Islet of Langerhans (tissue), 1 donor: ENCODE measurements at regions not wholly inside any gene's neighbourhood (a gene's known extent, or its start where the extent isn't known, plus 50 kb on each side); places are given as distances from the start of the nearest gene placed in this dataset.

Source experiments
- FAIRE-seq: peaks from one replicate; lab custom pipeline; 2011; peaks lifted over from hg19 to GRCh38; lab: Jason Lieb, UNC

GRCh38 chr3:193851428-193851847 lies 258.4 kb downstream of the OPA1 start:
- FAIRE-seq, result no peak

GRCh38 chr3:193851941-193852674 lies 259.1 kb downstream of the OPA1 start:
- no peak for FAIRE-seq

GRCh38 chr3:193852901-193853300 lies 259.9 kb downstream of the OPA1 start:
- FAIRE-seq, result no peak

- no peak for FAIRE-seq
Observed at GRCh38 chr3:193853511-193854219, 260.7 kb downstream of the OPA1 start.

- FAIRE-seq, result no peak
Observed at GRCh38 chr3:193857996-193858395, 265.0 kb downstream of the OPA1 start.

- FAIRE-seq, result no peak
Observed at GRCh38 chr3:193859195-193859594, 266.2 kb downstream of the OPA1 start.

- FAIRE-seq, result no peak
Observed at GRCh38 chr3:193861012-193861411, 268.0 kb downstream of the OPA1 start.

GRCh38 chr3:193862843-193863242 lies 269.8 kb downstream of the OPA1 start:
- FAIRE-seq, result no peak

- no peak for FAIRE-seq
Observed at GRCh38 chr3:193863657-193864357, 270.8 kb downstream of the OPA1 start.

- FAIRE-seq, result no peak
Observed at GRCh38 chr3:193865339-193865738, 270.6 kb upstream of the HES1 start.

- FAIRE-seq, result no peak
Observed at GRCh38 chr3:193865896-193866480, 270.0 kb upstream of the HES1 start.

- no peak for FAIRE-seq
Observed at GRCh38 chr3:193868590-193868989, 267.4 kb upstream of the HES1 start.

- FAIRE-seq, result no peak
Observed at GRCh38 chr3:193869221-193870201, 266.4 kb upstream of the HES1 start.

- no peak for FAIRE-seq
Observed at GRCh38 chr3:193870376-193871219, 265.4 kb upstream of the HES1 start.

- no peak for FAIRE-seq
Observed at GRCh38 chr3:193871220-193871485, 264.8 kb upstream of the HES1 start.

GRCh38 chr3:193872265-193872753 lies 263.6 kb upstream of the HES1 start:
- FAIRE-seq, result no peak

GRCh38 chr3:193873426-193874201 lies 262.3 kb upstream of the HES1 start:
- FAIRE-seq, result no peak

GRCh38 chr3:193874512-193874911 lies 261.4 kb upstream of the HES1 start:
- FAIRE-seq, result no peak

GRCh38 chr3:193874997-193875593 lies 260.9 kb upstream of the HES1 start:
- no peak for FAIRE-seq
